SK-N-SH (cell line): ENCODE measurements at regions not wholly inside any gene's neighbourhood (a gene's known extent, or its start where the extent isn't known, plus 50 kb on each side); places are given as distances from the start of the nearest gene placed in this dataset.

ENCODE experiments used
- CTCF ChIA-PET: fragments of 300-600, 350-600 bp; formaldehyde crosslinking; extraction: SDS; loops from one replicate; lab custom pipeline; 2021; lab: Yijun Ruan, JAX
- POLR2A ChIA-PET: fragments of 350-600 bp; sonication (Branson Sonifier 250); formaldehyde crosslinking; extraction: SDS; loops from one replicate; lab custom pipeline; 2020; ENCODE audit warnings: antibody characterized with exemption, inconsistent platforms; lab: Yijun Ruan, JAX
- DNase-seq: peaks from one replicate; pipeline ENCODE4 v3.0.0; 2012
- H2AFZ ChIP-seq: fragments of 200-600 bp; sonication (generic); 2 replicates; pipeline ENCODE4 v1.8.1; 2016; ENCODE audit warnings: antibody characterized with exemption, mild to moderate bottlenecking, low read depth
- H3F3A ChIP-seq: fragments of 200-600 bp; sonication (generic); replicated peaks from 2 replicates; pipeline ENCODE3; 2016; ENCODE audit warnings: antibody characterized with exemption, mild to moderate bottlenecking; ENCODE audit not compliant: insufficient read depth
- H3K27ac ChIP-seq, 2 experiments: fragments of 200-500 bp in 1 of 2; fragments of 200-600 bp in 1 of 2; sonication (Bioruptor generic) in 1 of 2; sonication (generic), shearing (Covaris generic) in 1 of 2; 2 replicates each; pipeline versions ENCODE4 v1.5.1 to v1.6.1; 2014 to 2016; ENCODE audit warnings: low read depth in 2 of 2, inconsistent platforms in 1 of 2, low read length in 1 of 2, mild to moderate bottlenecking in 1 of 2, mixed read lengths in 1 of 2
- H3K27me3 ChIP-seq: fragments of 200-600 bp; sonication (generic), shearing (Covaris generic); 2 replicates; pipeline ENCODE4 v1.6.1; 2016; ENCODE audit warnings: mixed run types; ENCODE audit not compliant: insufficient read depth
- H3K36me3 ChIP-seq, 2 experiments: fragments of 200-500 bp in 1 of 2; fragments of 200-600 bp in 1 of 2; sonication (Bioruptor generic) in 1 of 2; sonication (generic) in 1 of 2; replicated peaks in 1 of 2; 2 replicates each; pipeline versions ENCODE3 to v1.5.1; 2014 to 2016; ENCODE audit warnings: low read length in 1 of 2, mild to moderate bottlenecking in 1 of 2; ENCODE audit not compliant: insufficient read depth in 2 of 2, control insufficient read depth in 1 of 2
- H3K4me1 ChIP-seq, 2 experiments: fragments of 200-500 bp in 1 of 2; fragments of 200-600 bp in 1 of 2; sonication (Bioruptor generic) in 1 of 2; sonication (generic), shearing (Covaris generic) in 1 of 2; 2 replicates each; pipeline versions ENCODE4 v1.5.1 to v1.6.1; 2014 to 2016; ENCODE audit warnings: low read depth in 1 of 2, low read length in 1 of 2, mixed run types in 1 of 2; ENCODE audit not compliant: insufficient read depth in 2 of 2, control insufficient read depth in 1 of 2
- H3K4me2 ChIP-seq: fragments of 200-600 bp; sonication (generic), shearing (Covaris generic); 2 replicates; pipeline ENCODE4 v1.6.1; 2017; ENCODE audit warnings: mixed run types
- H3K4me3 ChIP-seq, 2 experiments: fragments of 200-500 bp in 1 of 2; fragments of 200-600 bp in 1 of 2; sonication (Bioruptor generic) in 1 of 2; sonication (generic), shearing (Covaris generic) in 1 of 2; 2 replicates each; pipeline versions ENCODE4 v1.5.1 to v1.8.1; 2014 to 2016; ENCODE audit warnings: low read depth in 2 of 2, inconsistent platforms in 1 of 2, low read length in 1 of 2, mild to moderate bottlenecking in 1 of 2, mixed read lengths in 1 of 2, moderate library complexity in 1 of 2
- H3K79me2 ChIP-seq: fragments of 200-600 bp; sonication (generic); 2 replicates; pipeline ENCODE4 v1.8.1; 2017; ENCODE audit warnings: mild to moderate bottlenecking; ENCODE audit not compliant: insufficient read depth
- H3K9ac ChIP-seq: fragments of 200-600 bp; sonication (generic); 2 replicates; pipeline ENCODE4 v1.6.1; 2017; ENCODE audit warnings: mixed run types
- H3K9me2 ChIP-seq: fragments of 200-600 bp; sonication (generic); 2 replicates; pipeline ENCODE4 v1.6.1; 2017; ENCODE audit warnings: mixed run types
- H3K9me3 ChIP-seq: fragments of 200-600 bp; sonication (generic); 2 replicates; pipeline ENCODE4 v1.6.1; 2017; ENCODE audit warnings: mixed run types, mild to moderate bottlenecking, moderate library complexity
- H4K20me1 ChIP-seq: fragments of 200-600 bp; sonication (generic); 2 replicates; pipeline ENCODE4 v1.6.1; 2017; ENCODE audit warnings: mild to moderate bottlenecking, mixed run types; ENCODE audit not compliant: insufficient read depth
- CTCF ChIP-seq: fragments of 200-600 bp; sonication (generic); IDR thresholded peaks from 2 replicates; pipeline ENCODE4 v1.6.1; 2017; ENCODE audit warnings: antibody characterized with exemption, mild to moderate bottlenecking, moderate library complexity
- ELF1 ChIP-seq: IDR thresholded peaks from 2 replicates; pipeline ENCODE4 v1.4.0; 2012
- EP300 ChIP-seq, 2 experiments: IDR thresholded peaks; 2 replicates each; pipeline versions ENCODE4 v1.4.0 to v1.6.1; 2012; ENCODE audit warnings: borderline replicate concordance in 1 of 2, low read depth in 1 of 2, low read length in 1 of 2
- FOXJ3 ChIP-seq: sonication (generic); formaldehyde crosslinking; IDR thresholded peaks from 2 replicates; pipeline ENCODE4 v1.5.1; 2020; ENCODE audit warnings: mild to moderate bottlenecking, missing genetic modification reagents
- IRF3 ChIP-seq: fragments of 150-350 bp; IDR thresholded peaks from 2 replicates; pipeline ENCODE4 v1.6.1; 2016; ENCODE audit warnings: mild to moderate bottlenecking, low read depth, low read length
- MEF2A ChIP-seq: IDR thresholded peaks from 2 replicates; pipeline ENCODE4 v1.4.0; 2012; ENCODE audit warnings: low read depth, borderline replicate concordance
- NFIC ChIP-seq: IDR thresholded peaks from 2 replicates; pipeline ENCODE4 v1.4.0; 2012; ENCODE audit warnings: borderline replicate concordance
- POLR2AphosphoS5 ChIP-seq: IDR thresholded peaks from 2 replicates; pipeline ENCODE4 v1.6.1; 2012; ENCODE audit warnings: low read depth, low read length
- RAD21 ChIP-seq: IDR thresholded peaks from 2 replicates; pipeline ENCODE4 v1.6.1; 2012; ENCODE audit warnings: mild to moderate bottlenecking, low read length
- RFX5 ChIP-seq: IDR thresholded peaks from 2 replicates; pipeline ENCODE4 v1.6.1; 2012; ENCODE audit warnings: mild to moderate bottlenecking, improper control_type of control experiment, low read length
- USF1 ChIP-seq: IDR thresholded peaks from 2 replicates; pipeline ENCODE4 v1.4.0; 2012; ENCODE audit warnings: low read depth, borderline replicate concordance
- WGBS: methylation state at CpG from one replicate; pipeline ENCODE4 v1.1.6; 2017; ENCODE audit warnings: low lambda C conversion rate; 5-methylcytosine and 5-hydroxymethylcytosine counted together
- TF ChIP-seq, protein P1 (sequence below): fragments of 150-350 bp; IDR thresholded peaks from 2 replicates; pipeline ENCODE4 v1.6.1; 2017; ENCODE audit warnings: antibody characterized with exemption, low read length, low read depth, borderline replicate concordance
- TF ChIP-seq, protein P2 (sequence below): IDR thresholded peaks from 2 replicates; pipeline ENCODE4 v1.6.1; 2012; ENCODE audit warnings: mild to moderate bottlenecking, low read depth, low read length, moderate library complexity
- TF ChIP-seq, protein P3 (sequence below): IDR thresholded peaks from 2 replicates; pipeline ENCODE4; 2012
- TF ChIP-seq, protein P4 (sequence below): IDR thresholded peaks from 2 replicates; pipeline ENCODE4 v1.4.0; 2012; ENCODE audit warnings: low read depth

GRCh38 chr3:115286529-115287197, 139.6 kb upstream of the ZBTB20 start:
- H2AFZ ChIP-seq = no peak overlapping the region
- no peaks in the 10 kb centered on the region for H3K4me1 ChIP-seq
- no peaks in the 10 kb centered on the region for H4K20me1 ChIP-seq
- ChIA-PET CTCF (no interaction called here), POLR2A (no interaction called here)
- no peak overlapping the region for H3K27ac ChIP-seq
- DNase-seq = no peak
- no peaks in the 10 kb centered on the region for H3K9me3 ChIP-seq
- H3K9ac ChIP-seq = no peak overlapping the region
- H3K27me3 ChIP-seq = no peaks in the 10 kb centered on the region
- no peaks in the 10 kb centered on the region for H3K9me2 ChIP-seq
- 84% methylated on average over 2 of the region's 2 CpGs for WGBS
- TF ChIP-seq NFIC (no peak), RFX5 (no peak), IRF3 (no peak), RAD21 (no peak), EP300 (IDR thresholded peaks at IDR 0.05; ENCODE audit: borderline replicate concordance in 1 of 2, low read depth in 1 of 2, low read length in 1 of 2) (no peak), USF1 (no peak), MEF2A (no peak), ELF1 (no peak), FOXJ3 (no peak), CTCF (no peak), POLR2AphosphoS5 (no peak)
- TF ChIP-seq, protein P1, sequence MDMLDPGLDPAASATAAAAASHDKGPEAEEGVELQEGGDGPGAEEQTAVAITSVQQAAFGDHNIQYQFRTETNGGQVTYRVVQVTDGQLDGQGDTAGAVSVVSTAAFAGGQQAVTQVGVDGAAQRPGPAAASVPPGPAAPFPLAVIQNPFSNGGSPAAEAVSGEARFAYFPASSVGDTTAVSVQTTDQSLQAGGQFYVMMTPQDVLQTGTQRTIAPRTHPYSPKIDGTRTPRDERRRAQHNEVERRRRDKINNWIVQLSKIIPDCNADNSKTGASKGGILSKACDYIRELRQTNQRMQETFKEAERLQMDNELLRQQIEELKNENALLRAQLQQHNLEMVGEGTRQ = no peak
- TF ChIP-seq, protein P2, sequence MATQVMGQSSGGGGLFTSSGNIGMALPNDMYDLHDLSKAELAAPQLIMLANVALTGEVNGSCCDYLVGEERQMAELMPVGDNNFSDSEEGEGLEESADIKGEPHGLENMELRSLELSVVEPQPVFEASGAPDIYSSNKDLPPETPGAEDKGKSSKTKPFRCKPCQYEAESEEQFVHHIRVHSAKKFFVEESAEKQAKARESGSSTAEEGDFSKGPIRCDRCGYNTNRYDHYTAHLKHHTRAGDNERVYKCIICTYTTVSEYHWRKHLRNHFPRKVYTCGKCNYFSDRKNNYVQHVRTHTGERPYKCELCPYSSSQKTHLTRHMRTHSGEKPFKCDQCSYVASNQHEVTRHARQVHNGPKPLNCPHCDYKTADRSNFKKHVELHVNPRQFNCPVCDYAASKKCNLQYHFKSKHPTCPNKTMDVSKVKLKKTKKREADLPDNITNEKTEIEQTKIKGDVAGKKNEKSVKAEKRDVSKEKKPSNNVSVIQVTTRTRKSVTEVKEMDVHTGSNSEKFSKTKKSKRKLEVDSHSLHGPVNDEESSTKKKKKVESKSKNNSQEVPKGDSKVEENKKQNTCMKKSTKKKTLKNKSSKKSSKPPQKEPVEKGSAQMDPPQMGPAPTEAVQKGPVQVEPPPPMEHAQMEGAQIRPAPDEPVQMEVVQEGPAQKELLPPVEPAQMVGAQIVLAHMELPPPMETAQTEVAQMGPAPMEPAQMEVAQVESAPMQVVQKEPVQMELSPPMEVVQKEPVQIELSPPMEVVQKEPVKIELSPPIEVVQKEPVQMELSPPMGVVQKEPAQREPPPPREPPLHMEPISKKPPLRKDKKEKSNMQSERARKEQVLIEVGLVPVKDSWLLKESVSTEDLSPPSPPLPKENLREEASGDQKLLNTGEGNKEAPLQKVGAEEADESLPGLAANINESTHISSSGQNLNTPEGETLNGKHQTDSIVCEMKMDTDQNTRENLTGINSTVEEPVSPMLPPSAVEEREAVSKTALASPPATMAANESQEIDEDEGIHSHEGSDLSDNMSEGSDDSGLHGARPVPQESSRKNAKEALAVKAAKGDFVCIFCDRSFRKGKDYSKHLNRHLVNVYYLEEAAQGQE = no peak
- TF ChIP-seq, protein P3, sequence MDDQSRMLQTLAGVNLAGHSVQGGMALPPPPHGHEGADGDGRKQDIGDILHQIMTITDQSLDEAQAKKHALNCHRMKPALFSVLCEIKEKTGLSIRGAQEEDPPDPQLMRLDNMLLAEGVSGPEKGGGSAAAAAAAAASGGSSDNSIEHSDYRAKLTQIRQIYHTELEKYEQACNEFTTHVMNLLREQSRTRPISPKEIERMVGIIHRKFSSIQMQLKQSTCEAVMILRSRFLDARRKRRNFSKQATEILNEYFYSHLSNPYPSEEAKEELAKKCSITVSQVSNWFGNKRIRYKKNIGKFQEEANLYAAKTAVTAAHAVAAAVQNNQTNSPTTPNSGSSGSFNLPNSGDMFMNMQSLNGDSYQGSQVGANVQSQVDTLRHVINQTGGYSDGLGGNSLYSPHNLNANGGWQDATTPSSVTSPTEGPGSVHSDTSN = no peak
- TF ChIP-seq, protein P4, sequence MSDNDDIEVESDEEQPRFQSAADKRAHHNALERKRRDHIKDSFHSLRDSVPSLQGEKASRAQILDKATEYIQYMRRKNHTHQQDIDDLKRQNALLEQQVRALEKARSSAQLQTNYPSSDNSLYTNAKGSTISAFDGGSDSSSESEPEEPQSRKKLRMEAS = no peak
- H3F3A ChIP-seq = no peaks in the 10 kb centered on the region
- no peaks in the 10 kb centered on the region for H3K36me3 ChIP-seq
- no peak overlapping the region for H3K4me3 ChIP-seq
- H3K79me2 ChIP-seq = no peaks in the 10 kb centered on the region
- no peak overlapping the region for H3K4me2 ChIP-seq
